Epithelial cell of esophagus (primary cell): ENCODE measurements at regions not wholly inside any gene's neighbourhood (a gene's known extent, or its start where the extent isn't known, plus 50 kb on each side); places are given as distances from the start of the nearest gene placed in this dataset.

Experiments used
- DNase-seq: peaks from one replicate; pipeline ENCODE4 v3.0.0; 2010; ENCODE audit warnings: low read depth
- H3K4me3 ChIP-seq: 2 replicates; pipeline ENCODE4 v1.5.1; 2011; ENCODE audit warnings: mild to moderate bottlenecking, low read length, control low read depth
- TF ChIP-seq, protein P1 (sequence below): IDR thresholded peaks from 2 replicates; pipeline ENCODE4 v1.5.1; 2011; ENCODE audit warnings: low read depth, mild to moderate bottlenecking, low read length, control low read depth, inconsistent platforms; ENCODE audit not compliant: insufficient read depth; ENCODE audit errors: missing control alignments

DNA sequence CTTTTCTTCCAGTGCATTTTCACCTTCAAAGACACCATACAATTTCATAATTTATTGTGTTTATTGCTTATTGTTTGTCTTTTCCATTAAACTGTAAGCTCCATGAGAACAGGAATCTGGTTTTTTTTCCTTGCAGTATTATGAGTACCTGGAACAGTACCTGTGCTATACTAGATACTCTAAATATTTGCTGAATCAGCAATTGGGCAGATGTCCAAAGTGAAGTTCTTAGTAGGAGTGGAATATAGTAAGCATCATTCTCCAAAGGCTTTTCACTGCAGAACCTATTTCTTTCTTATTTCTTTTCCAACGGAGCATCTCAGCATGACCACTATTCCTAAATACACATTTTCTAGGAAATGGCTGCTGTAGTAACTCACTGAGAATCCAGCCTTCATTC, 269.0 kb upstream of the CCL2 start:
- no peak for DNase-seq
- H3K4me3 ChIP-seq = no peak overlapping the region
- TF ChIP-seq, protein P1, sequence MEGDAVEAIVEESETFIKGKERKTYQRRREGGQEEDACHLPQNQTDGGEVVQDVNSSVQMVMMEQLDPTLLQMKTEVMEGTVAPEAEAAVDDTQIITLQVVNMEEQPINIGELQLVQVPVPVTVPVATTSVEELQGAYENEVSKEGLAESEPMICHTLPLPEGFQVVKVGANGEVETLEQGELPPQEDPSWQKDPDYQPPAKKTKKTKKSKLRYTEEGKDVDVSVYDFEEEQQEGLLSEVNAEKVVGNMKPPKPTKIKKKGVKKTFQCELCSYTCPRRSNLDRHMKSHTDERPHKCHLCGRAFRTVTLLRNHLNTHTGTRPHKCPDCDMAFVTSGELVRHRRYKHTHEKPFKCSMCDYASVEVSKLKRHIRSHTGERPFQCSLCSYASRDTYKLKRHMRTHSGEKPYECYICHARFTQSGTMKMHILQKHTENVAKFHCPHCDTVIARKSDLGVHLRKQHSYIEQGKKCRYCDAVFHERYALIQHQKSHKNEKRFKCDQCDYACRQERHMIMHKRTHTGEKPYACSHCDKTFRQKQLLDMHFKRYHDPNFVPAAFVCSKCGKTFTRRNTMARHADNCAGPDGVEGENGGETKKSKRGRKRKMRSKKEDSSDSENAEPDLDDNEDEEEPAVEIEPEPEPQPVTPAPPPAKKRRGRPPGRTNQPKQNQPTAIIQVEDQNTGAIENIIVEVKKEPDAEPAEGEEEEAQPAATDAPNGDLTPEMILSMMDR = no peak

DNA sequence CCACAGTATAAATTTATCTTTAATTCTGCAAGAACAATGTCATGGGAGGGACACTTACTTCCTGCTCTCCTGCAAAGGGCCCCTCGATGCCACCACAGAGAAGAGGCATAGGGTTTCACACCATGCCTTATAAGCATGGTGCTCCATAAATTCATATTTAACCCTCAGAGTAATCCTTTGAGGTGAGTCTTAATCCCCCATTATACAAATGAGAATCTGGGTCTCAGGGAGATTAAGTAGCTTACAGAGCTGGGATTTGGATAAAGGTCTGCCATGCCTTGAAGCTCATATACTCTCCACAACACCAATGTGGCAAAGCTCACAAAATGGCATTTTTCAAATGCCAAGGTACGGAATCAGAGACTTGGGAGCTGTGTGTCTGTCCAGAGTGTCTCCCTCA, 268.5 kb upstream of the CCL2 start:
- TF ChIP-seq, protein P1 = no peak
- DNase-seq = no peak
- no peak overlapping the region for H3K4me3 ChIP-seq

DNA sequence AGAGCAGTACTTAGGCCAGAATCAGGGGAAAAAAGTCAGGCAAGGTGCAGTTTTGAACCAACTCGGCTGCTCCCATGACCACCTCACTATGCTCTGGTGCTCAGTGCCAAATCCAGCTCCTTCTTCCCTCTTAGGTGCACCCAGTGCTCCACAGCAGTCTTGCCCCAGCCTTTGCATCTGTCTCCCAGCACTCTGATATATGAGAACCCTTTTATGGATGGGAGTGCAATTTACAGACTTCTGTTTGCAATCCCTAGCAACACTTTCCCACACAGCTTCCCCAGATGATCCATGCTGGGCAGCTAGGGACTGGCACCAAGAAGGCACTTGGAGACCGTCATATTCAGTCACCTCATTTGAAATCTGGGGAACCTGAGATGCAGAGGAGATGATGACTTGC, 267.9 kb upstream of the CCL2 start:
- TF ChIP-seq, protein P1 = no peak
- no peak overlapping the region for H3K4me3 ChIP-seq
- no peak for DNase-seq

DNA sequence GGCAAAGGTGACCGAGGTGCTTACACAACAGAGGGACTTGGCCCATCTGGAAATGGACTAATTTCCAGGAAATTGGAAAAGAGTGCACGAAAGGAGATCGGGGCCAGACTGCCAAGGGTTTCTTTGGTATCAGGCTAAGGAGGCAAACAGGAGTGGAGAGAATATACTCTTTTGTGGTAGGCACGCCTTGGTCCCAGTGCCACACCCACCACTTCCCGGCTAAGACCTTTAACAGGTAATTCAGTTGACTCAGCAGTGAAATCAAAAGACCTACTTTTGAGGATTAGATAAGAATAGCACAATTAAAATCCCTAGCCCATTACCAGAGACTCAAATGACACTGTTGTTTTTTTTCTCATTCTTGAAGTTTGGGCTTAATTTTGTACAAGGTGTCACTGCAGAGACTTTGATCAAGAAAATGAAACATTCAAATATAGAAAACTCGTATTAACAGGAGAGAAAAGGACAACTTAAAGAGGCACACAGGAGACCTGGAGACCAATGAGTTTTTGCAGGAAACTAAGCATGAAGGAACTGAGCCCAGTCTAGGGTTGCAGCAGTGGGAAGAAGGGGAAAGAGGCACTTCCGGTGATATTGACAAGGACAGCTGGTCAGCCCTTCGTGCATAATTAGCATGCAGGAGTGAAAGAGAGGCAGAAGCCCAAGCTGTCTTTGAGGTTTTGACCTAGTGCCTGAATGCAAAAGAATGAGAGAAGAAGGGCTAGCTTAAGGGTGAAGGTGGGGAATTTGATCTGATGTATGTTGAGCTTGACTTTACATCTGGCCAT, 265.5 kb upstream of the CCL2 start:
- TF ChIP-seq, protein P1 = no peak
- no peak for DNase-seq
- H3K4me3 ChIP-seq = no peak overlapping the region

DNA sequence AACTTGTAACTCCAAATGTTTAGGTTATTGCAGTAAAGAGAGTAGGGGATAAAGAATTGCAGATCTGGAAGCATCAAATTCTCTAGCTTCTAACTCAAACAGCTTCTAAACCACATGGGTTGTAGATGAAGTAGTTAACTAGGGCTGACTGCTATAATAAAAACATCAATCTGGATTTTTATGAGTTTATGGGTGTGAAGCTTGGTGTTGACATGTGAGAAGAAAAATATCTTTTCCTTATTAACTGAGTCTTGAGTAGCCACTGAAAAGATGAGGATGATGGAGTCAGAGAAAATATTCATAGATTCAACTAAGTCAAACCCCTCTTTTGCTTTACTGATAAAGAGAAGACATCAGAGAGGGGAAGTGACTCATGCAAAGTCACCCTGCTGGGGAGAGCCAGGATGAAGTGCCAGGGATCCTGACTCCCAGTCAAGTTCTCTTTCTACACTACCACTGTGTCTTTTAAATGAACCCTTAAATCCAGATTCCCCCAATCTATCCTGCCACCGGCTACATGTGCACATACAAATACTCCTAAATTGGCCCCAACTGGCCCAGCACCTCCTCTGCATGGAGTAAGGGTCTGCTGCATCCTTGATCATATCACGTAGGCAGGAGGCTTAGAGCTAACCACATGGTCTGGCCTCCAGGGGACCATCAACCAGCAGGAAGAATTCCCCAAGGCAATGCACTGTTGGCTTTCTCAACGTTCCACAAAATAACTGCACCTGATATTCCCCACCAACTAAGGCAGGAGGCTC, 264.0 kb upstream of the CCL2 start:
- no peak for DNase-seq
- TF ChIP-seq, protein P1 = no peak
- no peak overlapping the region for H3K4me3 ChIP-seq

DNA sequence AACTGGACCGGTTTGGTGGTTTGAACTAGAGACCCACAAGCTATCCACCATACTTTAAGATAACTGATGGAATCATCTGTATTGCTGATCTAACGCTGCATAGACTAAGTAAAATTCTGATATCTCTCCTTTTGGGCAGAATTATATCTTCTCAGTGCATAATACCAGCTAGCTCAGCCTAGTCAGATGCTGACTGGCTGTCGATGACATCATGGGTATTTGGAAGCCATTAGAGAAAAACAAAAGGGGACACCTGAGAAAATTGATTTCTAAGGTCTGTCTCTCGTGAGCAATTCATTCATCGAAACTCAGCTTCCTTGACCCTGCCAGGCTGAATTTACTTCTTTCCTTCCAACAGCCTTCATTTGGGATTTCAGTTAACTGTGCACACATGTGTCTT, 263.0 kb upstream of the CCL2 start:
- no peak overlapping the region for H3K4me3 ChIP-seq
- DNase-seq = no peak
- TF ChIP-seq, protein P1 = no peak
